HG03095 (cell line): ENCODE measurements at regions not wholly inside any gene's neighbourhood (a gene's known extent, or its start where the extent isn't known, plus 50 kb on each side); places are given as distances from the start of the nearest gene placed in this dataset.

Experiments
- ATAC-seq: cut with Tn5 transposase; IDR thresholded peaks from one replicate; pipeline ENCODE4 v1.9.1; 2021; ENCODE audit warnings: moderate library complexity; ENCODE audit not compliant: unreplicated experiment

DNA sequence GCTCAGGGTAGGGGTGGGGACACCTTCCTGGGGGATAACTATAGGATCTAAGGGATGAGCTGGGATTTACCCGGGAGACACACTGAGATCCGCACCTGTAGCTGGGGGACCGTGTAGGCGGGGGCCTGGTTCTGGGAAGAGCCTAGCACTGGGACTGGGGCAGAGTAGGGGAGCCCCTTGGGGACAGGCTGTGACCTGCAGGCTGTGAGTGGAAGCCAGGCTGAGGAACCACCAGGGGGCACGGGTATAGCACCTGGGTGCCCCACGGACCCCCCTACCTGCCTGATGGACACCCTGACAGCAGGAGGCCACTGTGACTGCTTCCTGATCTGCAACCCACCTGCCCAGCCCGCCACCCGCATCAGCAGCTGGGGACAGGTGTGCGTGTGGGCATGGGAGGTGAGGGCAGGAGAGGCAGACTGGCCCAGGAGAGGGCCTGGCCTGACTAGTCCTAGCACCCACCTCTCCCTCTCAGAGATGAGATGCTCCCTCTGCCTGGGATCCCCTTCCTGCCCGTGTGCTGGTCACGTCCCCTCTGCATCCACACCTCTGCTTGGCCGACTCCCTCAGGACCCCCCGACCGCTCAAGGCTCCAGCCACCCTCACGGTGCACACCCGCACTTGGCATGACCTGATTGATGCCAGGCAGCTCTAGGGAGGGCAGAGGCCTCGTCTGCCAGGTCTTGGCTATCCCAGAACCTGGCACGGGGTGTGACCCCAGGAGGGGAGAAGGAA is 94.2 kb upstream of the NKX1-1 start:
- ATAC-seq, result no peak

- no peak for ATAC-seq
Measured at GRCh38 chr4:1499465-1499864, 93.2 kb upstream of the NKX1-1 start.

GRCh38 chr4:1497189-1497801 is 91.1 kb upstream of the NKX1-1 start:
- ATAC-seq, result no peak

- ATAC-seq, result no peak
Measured at GRCh38 chr4:1496116-1496642, 89.9 kb upstream of the NKX1-1 start.

GRCh38 chr4:1495416-1496115 is 89.3 kb upstream of the NKX1-1 start:
- ATAC-seq, result no peak

DNA sequence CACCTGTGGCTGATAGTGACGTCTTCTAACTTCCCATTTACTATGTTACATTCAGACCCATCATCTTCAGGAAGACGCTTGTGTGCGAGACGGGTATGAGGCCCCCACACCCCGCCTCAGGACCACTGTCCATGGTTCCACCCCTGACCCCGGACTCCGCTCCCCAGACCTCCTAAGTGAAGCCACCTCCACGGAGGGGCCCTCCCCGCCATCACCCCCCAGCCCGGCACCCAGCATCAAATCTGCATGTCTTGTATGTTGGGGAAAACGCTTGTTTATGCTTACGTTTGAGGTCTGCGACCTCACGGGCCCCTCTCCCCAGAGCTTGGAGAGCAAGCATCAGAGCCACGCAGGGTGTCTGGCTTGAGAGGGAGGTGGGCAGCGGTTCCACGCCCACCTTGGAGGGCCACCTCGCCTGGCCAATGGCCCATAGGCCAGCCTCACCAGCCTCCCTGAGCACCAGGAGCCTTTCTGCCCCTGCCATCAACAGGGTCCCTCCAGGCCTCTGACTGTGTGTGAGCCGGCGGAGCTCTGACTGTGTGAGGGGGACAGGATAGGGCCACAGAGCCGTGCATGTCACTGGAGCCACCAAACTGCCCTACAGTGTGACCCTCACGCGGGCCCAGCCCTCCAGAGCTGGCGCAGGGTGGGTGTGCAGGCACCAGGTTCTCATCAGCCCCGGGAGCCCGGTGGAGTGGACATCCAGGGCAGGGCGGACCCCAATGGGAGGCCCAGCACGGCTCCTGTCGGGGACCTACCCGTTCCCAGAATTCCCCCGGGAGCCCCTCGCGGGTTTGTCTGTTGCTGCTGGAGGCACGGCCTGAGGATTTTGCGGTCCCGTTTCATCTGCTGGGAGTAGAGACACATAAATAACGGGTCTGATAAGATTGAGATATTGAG is 88.4 kb upstream of the NKX1-1 start:
- no peak for ATAC-seq

DNA sequence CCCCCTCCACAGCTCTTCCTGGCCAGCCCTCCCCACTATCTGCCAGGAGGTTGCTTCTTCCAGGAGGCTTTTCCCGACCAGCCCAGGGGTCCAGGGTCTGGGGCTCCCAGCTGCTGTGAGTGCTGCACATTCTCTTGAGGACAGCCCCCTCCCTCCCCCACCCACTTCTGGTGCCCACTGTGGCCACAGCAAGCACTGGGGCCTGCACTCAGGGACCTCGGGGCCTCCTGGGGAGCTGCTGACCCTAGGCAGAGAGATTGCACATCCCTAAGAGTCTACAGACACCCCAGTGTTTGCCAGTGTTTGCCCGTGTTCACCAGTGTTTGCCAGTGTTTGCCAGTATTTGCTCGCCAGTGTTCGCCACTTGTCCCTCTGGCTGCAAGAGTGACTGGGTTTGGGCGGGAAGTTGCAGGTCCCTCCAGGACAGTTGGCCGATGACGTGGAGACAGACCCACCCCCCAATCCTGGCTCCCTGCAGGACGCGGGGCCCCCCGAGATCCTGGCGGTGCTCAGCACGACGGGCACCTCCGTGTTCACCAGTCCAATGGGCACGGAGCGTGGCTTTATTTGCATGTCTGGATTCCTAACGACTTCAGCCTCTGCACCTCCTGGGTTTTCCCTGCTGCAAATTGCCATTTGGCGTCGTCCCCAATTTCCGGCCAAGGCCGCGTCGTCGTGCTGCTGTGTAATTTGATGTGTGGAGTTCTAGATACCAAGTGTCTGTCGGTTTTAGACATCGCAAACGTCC is 87.5 kb upstream of the NKX1-1 start:
- no peak for ATAC-seq

- no peak for ATAC-seq
Measured at GRCh38 chr4:1492651-1493539, 86.7 kb upstream of the NKX1-1 start.

GRCh38 chr4:1492142-1492457 is 85.9 kb upstream of the NKX1-1 start:
- ATAC-seq, result no peak

DNA sequence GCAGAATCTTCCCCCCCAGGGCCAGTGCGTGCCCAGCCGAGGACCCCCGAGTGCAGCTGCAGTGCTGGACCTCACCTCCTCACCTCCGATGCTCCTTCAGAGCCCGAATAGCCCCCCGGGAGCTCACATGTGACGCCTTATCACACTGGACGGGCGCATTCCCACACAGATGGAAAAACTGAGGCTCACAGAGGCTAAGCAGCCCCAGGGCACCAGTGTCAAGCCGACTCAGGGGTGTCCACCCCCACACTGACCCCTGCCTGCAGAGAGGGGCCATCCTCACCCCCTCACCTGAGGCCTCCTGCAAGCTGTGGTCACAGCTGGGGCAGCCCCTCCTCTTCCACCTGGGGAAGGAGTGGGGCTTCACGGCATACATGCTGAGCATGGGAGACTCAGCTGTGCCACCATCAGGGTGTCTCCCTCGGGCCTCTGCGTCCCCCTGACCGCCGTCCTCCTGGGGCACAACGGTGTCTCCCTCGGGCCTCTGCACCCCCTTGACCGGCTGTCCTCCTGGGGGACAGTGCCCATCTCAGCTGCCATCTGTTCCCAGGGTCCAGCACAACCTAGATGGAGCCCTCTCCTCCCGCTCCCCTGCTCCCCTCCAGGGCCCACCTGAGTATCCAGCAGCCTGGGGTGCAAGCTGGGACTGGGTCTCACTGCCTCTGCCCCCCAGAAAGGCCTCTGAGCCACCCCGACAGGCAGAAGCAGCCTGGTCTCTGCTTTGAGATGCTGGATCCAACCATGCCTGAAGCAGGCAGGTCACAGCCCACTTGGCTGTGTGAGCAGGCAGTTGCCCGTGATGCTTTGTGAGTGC is 85.3 kb upstream of the NKX1-1 start:
- ATAC-seq, result no peak

DNA sequence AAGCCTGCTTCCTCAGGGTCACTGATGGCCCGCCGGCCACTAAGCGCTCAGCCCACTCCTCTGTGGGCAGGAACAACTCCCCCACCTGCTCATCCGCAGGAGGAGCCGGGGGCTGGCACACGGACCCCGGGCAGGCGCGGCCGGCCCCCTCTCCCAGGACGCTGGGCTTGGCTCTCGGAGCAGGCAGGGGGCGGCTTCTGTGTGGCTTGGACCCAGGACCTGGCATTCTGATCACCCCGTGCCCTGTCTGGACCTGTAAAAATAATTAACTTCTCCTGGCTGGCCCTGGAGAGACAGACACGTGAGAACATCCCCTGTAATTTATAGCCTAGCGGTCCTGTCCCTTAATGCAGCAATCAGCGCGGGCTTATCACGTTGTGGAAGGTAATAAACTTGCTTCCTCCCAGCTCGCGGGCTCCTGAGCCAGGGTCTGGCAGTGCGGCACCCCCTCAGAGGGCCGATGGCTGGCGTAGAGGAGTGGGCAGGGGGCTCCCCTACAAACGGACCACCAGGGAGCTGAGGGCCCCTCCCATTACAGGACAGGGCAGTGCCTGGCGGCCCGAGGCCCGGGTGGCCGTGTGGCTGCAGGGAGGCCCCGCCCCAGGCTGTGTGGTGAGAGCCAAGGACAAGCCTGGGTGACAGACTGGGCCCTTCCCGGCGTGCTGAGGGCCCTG is 84.5 kb upstream of the NKX1-1 start:
- no peak for ATAC-seq

GRCh38 chr4:1490011-1490653 is 83.9 kb upstream of the NKX1-1 start:
- no peak for ATAC-seq

GRCh38 chr4:1489639-1489995 is 83.4 kb upstream of the NKX1-1 start:
- ATAC-seq, result no peak

DNA sequence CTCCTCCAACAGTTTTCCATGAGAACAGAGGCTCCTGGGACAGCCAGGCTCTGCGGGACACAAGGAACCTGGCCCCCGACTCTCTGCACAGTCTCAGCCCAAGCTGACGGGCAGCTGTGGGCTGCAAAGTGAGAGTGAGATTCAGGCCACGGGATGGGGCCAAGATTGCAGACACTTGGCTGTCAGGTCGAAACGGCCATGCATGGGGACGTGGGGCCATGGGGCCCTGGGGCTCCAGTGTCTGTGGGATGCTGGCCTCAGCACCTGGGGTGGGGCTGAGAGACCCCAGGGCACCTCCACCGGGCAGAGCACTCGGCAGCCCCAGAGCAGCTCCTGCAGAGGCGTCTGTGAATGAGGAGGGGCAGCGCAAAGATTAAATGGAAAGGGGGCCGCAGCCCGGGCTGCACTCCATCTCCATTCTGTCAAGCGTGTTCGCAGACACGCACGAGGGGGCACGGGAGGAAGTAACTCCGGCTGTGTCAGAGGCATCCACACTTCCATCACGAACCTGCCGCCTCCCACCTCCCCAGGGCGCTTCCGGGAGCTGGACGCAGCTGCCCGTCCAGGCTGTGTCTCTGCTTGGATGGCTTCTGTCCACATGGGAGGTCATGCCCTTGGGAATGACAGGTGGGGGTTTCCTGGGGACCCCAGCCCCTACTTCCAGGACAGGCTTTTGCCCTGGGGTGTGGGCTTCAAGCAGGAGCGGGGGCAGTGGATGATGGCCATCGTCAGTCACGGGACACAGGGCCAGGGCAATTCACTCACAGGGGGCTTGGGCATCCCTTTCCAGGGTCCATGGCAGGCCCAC is 82.8 kb upstream of the NKX1-1 start:
- no peak for ATAC-seq

DNA sequence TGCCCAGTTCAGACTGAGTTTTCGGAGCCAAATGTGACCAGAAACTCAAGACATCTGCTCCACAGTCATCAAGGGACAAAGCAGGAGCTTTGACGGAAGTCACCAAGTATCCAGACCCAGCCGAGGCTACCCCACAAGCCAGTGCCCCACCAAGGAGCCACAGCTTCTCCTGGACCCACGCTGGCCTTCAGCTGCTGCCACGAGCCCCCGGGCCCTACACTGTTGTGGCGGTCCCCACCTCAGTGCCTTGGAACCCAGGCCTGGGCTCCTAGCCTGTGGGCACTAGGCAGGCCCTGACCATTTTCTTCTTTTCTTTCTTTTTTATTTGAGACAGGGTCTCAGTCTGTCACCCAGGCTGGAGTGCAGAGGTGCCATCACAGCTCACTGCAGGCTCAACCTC is 82.1 kb upstream of the NKX1-1 start:
- no peak for ATAC-seq

DNA sequence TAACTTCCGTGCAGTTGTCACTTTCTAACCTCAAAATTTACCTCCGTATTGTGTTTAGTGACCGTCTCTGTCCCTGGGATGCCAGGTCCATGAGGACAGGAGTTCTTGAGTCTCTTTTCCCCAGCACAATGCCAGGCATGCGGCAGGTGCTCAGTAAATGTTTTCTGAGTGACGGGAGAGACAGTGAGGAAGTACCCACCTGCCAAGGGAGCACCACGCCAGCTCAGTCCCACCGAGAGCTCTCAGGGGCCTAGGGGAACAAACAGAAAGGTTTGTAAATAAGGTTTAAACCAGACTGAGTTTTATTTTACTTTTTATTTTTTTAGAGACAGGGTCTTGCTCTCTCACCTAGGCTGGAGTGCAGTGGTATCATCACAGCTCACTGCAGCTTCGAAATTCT is 81.5 kb upstream of the NKX1-1 start:
- no peak for ATAC-seq

DNA sequence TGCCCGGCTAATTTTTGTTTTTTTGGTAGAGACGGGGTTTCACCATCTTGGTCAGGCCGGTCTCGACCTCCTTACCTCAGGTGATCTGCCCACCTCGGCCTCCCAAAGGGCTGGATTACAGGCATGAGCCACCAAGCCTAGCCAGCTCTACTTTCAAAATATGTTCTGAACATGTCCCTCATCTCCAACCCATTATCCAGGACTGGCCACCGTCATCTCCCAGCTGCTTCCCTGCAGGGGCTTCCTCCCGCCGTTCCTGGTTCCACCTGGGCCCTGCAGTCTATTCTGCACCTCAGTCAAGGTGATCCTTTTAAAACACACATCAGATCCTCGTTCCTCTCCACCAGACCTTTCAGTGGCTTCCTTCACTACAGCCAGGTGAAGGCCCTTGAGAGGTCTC is 80.9 kb upstream of the NKX1-1 start:
- ATAC-seq, result no peak
